Neuronal stem cell (in vitro differentiated cells): ENCODE measurements at regions not wholly inside any gene's neighbourhood (a gene's known extent, or its start where the extent isn't known, plus 50 kb on each side); places are given as distances from the start of the nearest gene placed in this dataset.

Experiments used
- DNase-seq: peaks from one replicate; pipeline ENCODE4 v3.0.0-alpha.2; 2013; ENCODE audit warnings: low spot score
- H2AFZ ChIP-seq: one replicate; pipeline ENCODE4 v1.6.1; 2013; ENCODE audit warnings: mild to moderate bottlenecking, low read length, inconsistent platforms
- H2AK5ac ChIP-seq: 2 replicates; pipeline ENCODE4 v1.6.1; 2013; ENCODE audit warnings: low read depth, mild to moderate bottlenecking, inconsistent platforms, low read length, moderate library complexity, mixed read lengths
- H2BK120ac ChIP-seq: 2 replicates; pipeline ENCODE4 v1.6.1; 2013; ENCODE audit warnings: low read depth, mild to moderate bottlenecking, inconsistent platforms, low read length, moderate library complexity, mixed read lengths
- H2BK12ac ChIP-seq: one replicate; pipeline ENCODE4 v1.6.1; 2013; ENCODE audit warnings: low read length, inconsistent platforms
- H2BK15ac ChIP-seq: 2 replicates; pipeline ENCODE4 v1.6.1; 2013; ENCODE audit warnings: mild to moderate bottlenecking, low read length, inconsistent platforms, mixed read lengths
- H2BK5ac ChIP-seq: one replicate; pipeline ENCODE4 v1.6.1; 2013; ENCODE audit warnings: inconsistent platforms, mild to moderate bottlenecking, low read length, moderate library complexity
- H3K14ac ChIP-seq: one replicate; pipeline ENCODE4 v1.6.1; 2013; ENCODE audit warnings: low read length, inconsistent platforms
- H3K18ac ChIP-seq: 2 replicates; pipeline ENCODE4 v1.6.1; 2013; ENCODE audit warnings: low read length, inconsistent platforms
- H3K23ac ChIP-seq: 2 replicates; pipeline ENCODE4 v1.6.1; 2013; ENCODE audit warnings: low read depth, mild to moderate bottlenecking, mixed read lengths, low read length, inconsistent platforms; ENCODE audit not compliant: poor library complexity
- H3K27ac ChIP-seq: replicated peaks from 3 replicates; pipeline ENCODE4 v1.5.1; 2013; ENCODE audit warnings: low read length, inconsistent platforms
- H3K27me3 ChIP-seq, 3 experiments: 2 replicates each; pipeline ENCODE4 v1.6.1; 2013; ENCODE audit warnings: low read length in 3 of 3, mild to moderate bottlenecking in 2 of 3, inconsistent platforms in 1 of 3, low read depth in 1 of 3, mixed read lengths in 1 of 3, moderate library complexity in 1 of 3; ENCODE audit not compliant: control insufficient read depth in 3 of 3, insufficient read depth in 3 of 3
- H3K36me3 ChIP-seq, 2 donors: replicated peaks in 1 of 2; 2 replicates each; pipeline ENCODE4 v1.6.1; 2013; ENCODE audit warnings: low read length in 2 of 2; ENCODE audit not compliant: control insufficient read depth in 2 of 2, insufficient read depth in 2 of 2
- H3K4ac ChIP-seq: 2 replicates; pipeline ENCODE4 v1.6.1; 2013; ENCODE audit warnings: inconsistent platforms, mild to moderate bottlenecking, low read length, moderate library complexity
- H3K4me1 ChIP-seq, 2 donors: 1 replicate in 1 of 2; 2 replicates in 1 of 2; pipeline ENCODE4 v1.6.1; 2013; ENCODE audit warnings: low read length in 2 of 2, low read depth in 1 of 2; ENCODE audit not compliant: control insufficient read depth in 2 of 2, insufficient read depth in 1 of 2
- H3K4me2 ChIP-seq: one replicate; pipeline ENCODE4 v1.6.1; 2013; ENCODE audit warnings: mild to moderate bottlenecking, low read length, inconsistent platforms; ENCODE audit not compliant: insufficient read depth, poor library complexity, severe bottlenecking
- H3K4me3 ChIP-seq, 2 donors: 2 replicates each; pipeline ENCODE4 v1.5.1; 2013; ENCODE audit warnings: low read length in 2 of 2, mild to moderate bottlenecking in 2 of 2, inconsistent platforms in 1 of 2, moderate library complexity in 1 of 2
- H3K79me1 ChIP-seq: one replicate; pipeline ENCODE4 v1.6.1; 2013; ENCODE audit warnings: low read depth, mild to moderate bottlenecking, inconsistent platforms, low read length, moderate library complexity
- H3K9ac ChIP-seq: one replicate; pipeline ENCODE4 v1.6.1; 2013; ENCODE audit warnings: mild to moderate bottlenecking, low read depth, low read length, inconsistent platforms; ENCODE audit not compliant: poor library complexity
- H3K9me3 ChIP-seq, 2 donors: replicated peaks in 1 of 2; 2 replicates each; pipeline versions ENCODE3 to v1.6.1; 2013; ENCODE audit warnings: low read length in 2 of 2, mild to moderate bottlenecking in 2 of 2, inconsistent platforms in 1 of 2, low read depth in 1 of 2, mixed read lengths in 1 of 2, moderate library complexity in 1 of 2; ENCODE audit not compliant: control insufficient read depth in 2 of 2, insufficient read depth in 1 of 2
- H4K8ac ChIP-seq: one replicate; pipeline ENCODE4 v1.6.1; 2013; ENCODE audit warnings: low read depth, mild to moderate bottlenecking, inconsistent platforms, low read length, moderate library complexity
- H4K91ac ChIP-seq: one replicate; pipeline ENCODE4 v1.6.1; 2013; ENCODE audit warnings: low read length, low read depth, mild to moderate bottlenecking, inconsistent platforms; ENCODE audit not compliant: poor library complexity
- WGBS, 2 donors: extraction: QIAGEN DNeasy Blood & Tissue Kit; methylation state at CpG; one replicate each; pipeline ENCODE4 v1.1.7; 2013; ENCODE audit warnings: missing lambda C conversion rate in 2 of 2, mixed read lengths in 1 of 2; ENCODE audit not compliant: insufficient read length in 2 of 2, insufficient replicate concordance in 1 of 2; ENCODE audit errors: extremely low coverage in 2 of 2; 5-methylcytosine and 5-hydroxymethylcytosine counted together

- H3K18ac ChIP-seq, result no peak overlapping the region
- peaks cover 0 to 10% of the 10 kb centered on the region in 2 donors for H3K4me1 ChIP-seq
- no peak overlapping the region for H3K4me2 ChIP-seq
- H3K4ac ChIP-seq, result no peak overlapping the region
- H4K91ac ChIP-seq, result no peak overlapping the region
- H3K36me3 ChIP-seq, result no peaks in the 10 kb centered on the region
- no peak overlapping the region for H2BK12ac ChIP-seq
- no peak overlapping the region for H3K4me3 ChIP-seq
- H3K23ac ChIP-seq, result no peak overlapping the region
- no peak overlapping the region for H3K27ac ChIP-seq
- H3K79me1 ChIP-seq, result no peaks in the 10 kb centered on the region
- H2BK120ac ChIP-seq, result no peak overlapping the region
- peaks cover 0 to 2% of the 10 kb centered on the region in 2 donors for H3K9me3 ChIP-seq
- no peak overlapping the region for H2AK5ac ChIP-seq
- no peak overlapping the region for H4K8ac ChIP-seq
- no peak for DNase-seq
- no CpG with 5 or more reads among the region's 11 CpGs for WGBS, 2 donors
- H2BK5ac ChIP-seq, result no peak overlapping the region
- H2BK15ac ChIP-seq, result no peak overlapping the region
- no peak overlapping the region for H3K14ac ChIP-seq
- peak overlapping the region; percentile 43 for H2AFZ ChIP-seq
- peaks cover 0 to 5% (median 0%) of the 10 kb centered on the region in 3 experiments for H3K27me3 ChIP-seq
- H3K9ac ChIP-seq, result no peak overlapping the region
Measured at GRCh38 chr13:27352698-27353097, 71.7 kb upstream of the GTF3A start.

GRCh38 chr13:27353166-27353583, 71.2 kb upstream of the GTF3A start:
- Histone ChIP-seq H3K27me3 (peaks cover 0 to 5% (median 0%) of the 10 kb centered on the region in 3 experiments), H3K27ac (no peak overlapping the region), H3K4ac (no peak overlapping the region), H4K91ac (no peak overlapping the region), H3K4me3 (no peak overlapping the region), H3K23ac (no peak overlapping the region), H2AK5ac (no peak overlapping the region), H3K4me1 (peaks cover 0 to 10% of the 10 kb centered on the region in 2 donors), H3K4me2 (no peak overlapping the region), H2BK120ac (no peak overlapping the region), H3K9me3 (peaks cover 0 to 2% of the 10 kb centered on the region in 2 donors), H2BK15ac (no peak overlapping the region), H3K14ac (no peak overlapping the region), H3K36me3 (no peaks in the 10 kb centered on the region), H2AFZ (peak overlapping the region; percentile 43), H3K9ac (no peak overlapping the region), H3K18ac (no peak overlapping the region), H4K8ac (no peak overlapping the region), H3K79me1 (no peaks in the 10 kb centered on the region), H2BK5ac (no peak overlapping the region), H2BK12ac (no peak overlapping the region)
- no CpG with 5 or more reads among the region's 9 CpGs for WGBS, 2 donors
- no peak for DNase-seq

GRCh38 chr13:27353708-27354107, 70.7 kb upstream of the GTF3A start:
- H3K4me3 ChIP-seq, result no peak overlapping the region
- no peak for DNase-seq
- no peaks in the 10 kb centered on the region for H3K79me1 ChIP-seq
- no peak overlapping the region for H4K91ac ChIP-seq
- no peak overlapping the region for H2BK15ac ChIP-seq
- no peaks in the 10 kb centered on the region for H3K36me3 ChIP-seq
- no peak overlapping the region for H3K18ac ChIP-seq
- H3K4ac ChIP-seq, result no peak overlapping the region
- no peak overlapping the region for H3K9ac ChIP-seq
- H3K4me2 ChIP-seq, result no peak overlapping the region
- peak overlapping the region; percentile 43 for H2AFZ ChIP-seq
- H3K27ac ChIP-seq, result no peak overlapping the region
- no CpG with 5 or more reads among the region's 3 CpGs for WGBS, 2 donors
- H2BK12ac ChIP-seq, result no peak overlapping the region
- H3K27me3 ChIP-seq, result peaks cover 0 to 8% (median 0%) of the 10 kb centered on the region in 3 experiments
- H2BK120ac ChIP-seq, result no peak overlapping the region
- no peak overlapping the region for H2BK5ac ChIP-seq
- no peak overlapping the region for H4K8ac ChIP-seq
- no peak overlapping the region for H2AK5ac ChIP-seq
- H3K4me1 ChIP-seq, result peaks cover 0 to 10% of the 10 kb centered on the region in 2 donors
- H3K23ac ChIP-seq, result no peak overlapping the region
- no peak overlapping the region for H3K14ac ChIP-seq
- H3K9me3 ChIP-seq, result peaks cover 0 to 2% of the 10 kb centered on the region in 2 donors

- H2AFZ ChIP-seq, result no peak overlapping the region
- no peaks in the 10 kb centered on the region for H3K36me3 ChIP-seq
- H4K8ac ChIP-seq, result no peak overlapping the region
- no peaks in the 10 kb centered on the region for H3K79me1 ChIP-seq
- peaks cover 0 to 10% of the 10 kb centered on the region in 2 donors for H3K4me1 ChIP-seq
- H3K14ac ChIP-seq, result no peak overlapping the region
- no peak overlapping the region for H3K27ac ChIP-seq
- no peak overlapping the region for H3K4me2 ChIP-seq
- H3K27me3 ChIP-seq, result peaks cover 0 to 11% (median 0%) of the 10 kb centered on the region in 3 experiments
- H2BK15ac ChIP-seq, result no peak overlapping the region
- no CpG with 5 or more reads among the region's 3 CpGs for WGBS, 2 donors
- H3K23ac ChIP-seq, result no peak overlapping the region
- H2BK5ac ChIP-seq, result no peak overlapping the region
- no peak overlapping the region for H3K4ac ChIP-seq
- H2BK120ac ChIP-seq, result no peak overlapping the region
- no peak overlapping the region for H2AK5ac ChIP-seq
- H3K4me3 ChIP-seq, result no peak overlapping the region
- H3K18ac ChIP-seq, result no peak overlapping the region
- no peak overlapping the region for H4K91ac ChIP-seq
- DNase-seq, result no peak
- H3K9ac ChIP-seq, result no peak overlapping the region
- H2BK12ac ChIP-seq, result no peak overlapping the region
- peaks cover 0 to 2% of the 10 kb centered on the region in 2 donors for H3K9me3 ChIP-seq
Measured at GRCh38 chr13:27354379-27354778, 70.0 kb upstream of the GTF3A start.
